Coronary artery (tissue), 2 donors: ENCODE measurements at regions not wholly inside any gene's neighbourhood (a gene's known extent, or its start where the extent isn't known, plus 50 kb on each side); places are given as distances from the start of the nearest gene placed in this dataset.

Experiments used
- DNase-seq: peaks from one replicate; pipeline ENCODE4 v3.0.0-alpha.2; 2017; ENCODE audit warnings: low spot score
- H3K27ac ChIP-seq, 2 donors: fragments of 200-600 bp; sonication (generic); one replicate each; pipeline ENCODE4 v1.5.1; 2016 to 2019
- H3K4me3 ChIP-seq: fragments of 200-600 bp; sonication (generic); 2 replicates; pipeline ENCODE4 v1.5.1; 2016; ENCODE audit warnings: mild to moderate bottlenecking, moderate library complexity
- TF ChIP-seq, protein P1 (sequence below): fragments of 200-600 bp; sonication (generic); IDR thresholded peaks from one replicate; pipeline ENCODE4 v1.5.1; 2019; ENCODE audit warnings: antibody characterized with exemption

DNA sequence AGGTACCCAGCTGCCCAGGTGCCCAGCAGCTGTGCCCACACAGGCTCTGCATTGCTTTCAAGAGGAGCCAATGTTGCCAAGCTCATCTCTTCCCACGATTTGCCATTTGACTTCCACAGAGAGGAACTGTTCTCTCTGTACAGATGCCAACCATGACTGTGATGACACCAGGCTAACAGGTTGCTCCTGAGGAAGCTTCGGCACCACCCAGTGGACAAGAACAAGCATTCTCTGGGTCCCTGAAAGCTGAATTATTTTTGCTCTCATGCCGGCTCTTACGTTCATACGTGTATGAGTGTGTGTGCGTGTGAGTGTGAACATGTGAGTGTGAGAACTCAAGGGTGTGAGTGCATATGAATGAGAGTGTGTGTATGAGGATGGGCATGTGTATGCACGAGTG, 535.2 kb downstream of the LIG4 start:
- DNase-seq, result no peak
- TF ChIP-seq, protein P1, sequence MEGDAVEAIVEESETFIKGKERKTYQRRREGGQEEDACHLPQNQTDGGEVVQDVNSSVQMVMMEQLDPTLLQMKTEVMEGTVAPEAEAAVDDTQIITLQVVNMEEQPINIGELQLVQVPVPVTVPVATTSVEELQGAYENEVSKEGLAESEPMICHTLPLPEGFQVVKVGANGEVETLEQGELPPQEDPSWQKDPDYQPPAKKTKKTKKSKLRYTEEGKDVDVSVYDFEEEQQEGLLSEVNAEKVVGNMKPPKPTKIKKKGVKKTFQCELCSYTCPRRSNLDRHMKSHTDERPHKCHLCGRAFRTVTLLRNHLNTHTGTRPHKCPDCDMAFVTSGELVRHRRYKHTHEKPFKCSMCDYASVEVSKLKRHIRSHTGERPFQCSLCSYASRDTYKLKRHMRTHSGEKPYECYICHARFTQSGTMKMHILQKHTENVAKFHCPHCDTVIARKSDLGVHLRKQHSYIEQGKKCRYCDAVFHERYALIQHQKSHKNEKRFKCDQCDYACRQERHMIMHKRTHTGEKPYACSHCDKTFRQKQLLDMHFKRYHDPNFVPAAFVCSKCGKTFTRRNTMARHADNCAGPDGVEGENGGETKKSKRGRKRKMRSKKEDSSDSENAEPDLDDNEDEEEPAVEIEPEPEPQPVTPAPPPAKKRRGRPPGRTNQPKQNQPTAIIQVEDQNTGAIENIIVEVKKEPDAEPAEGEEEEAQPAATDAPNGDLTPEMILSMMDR, result no peak
- Histone ChIP-seq H3K4me3 (no peak overlapping the region), H3K27ac (no peak overlapping the region)

DNA sequence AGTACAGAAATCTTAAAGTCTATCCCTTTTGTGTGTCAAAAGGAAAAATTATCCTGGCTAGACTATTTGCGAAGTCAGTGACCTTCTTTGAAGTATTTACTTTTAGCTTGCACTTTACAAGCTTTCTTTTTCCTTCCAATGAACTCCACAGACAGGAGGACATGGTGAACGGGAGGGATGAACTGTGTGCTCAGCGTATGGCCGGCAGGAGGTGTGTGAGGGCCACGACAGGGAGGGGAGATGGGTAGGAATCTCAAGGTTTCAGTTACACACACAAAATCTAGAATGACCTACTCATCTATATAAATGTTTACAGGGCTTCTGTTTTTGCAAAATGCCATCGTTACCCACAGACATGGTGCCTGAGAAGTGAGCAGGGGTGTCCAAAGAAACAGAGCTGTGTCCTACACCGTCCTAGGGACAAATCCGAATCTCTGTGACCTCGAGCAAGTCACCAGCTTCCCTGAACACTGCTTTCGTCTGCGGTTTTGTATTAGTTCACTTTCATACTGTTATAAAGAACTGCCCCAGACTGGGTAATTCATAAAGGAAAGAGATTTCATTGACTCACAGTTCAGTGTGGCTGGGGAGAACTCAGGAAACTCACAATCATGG, 537.2 kb downstream of the LIG4 start:
- TF ChIP-seq, protein P1, result no peak
- Histone ChIP-seq H3K27ac (no peak overlapping the region), H3K4me3 (no peak overlapping the region)
- no peak for DNase-seq

DNA sequence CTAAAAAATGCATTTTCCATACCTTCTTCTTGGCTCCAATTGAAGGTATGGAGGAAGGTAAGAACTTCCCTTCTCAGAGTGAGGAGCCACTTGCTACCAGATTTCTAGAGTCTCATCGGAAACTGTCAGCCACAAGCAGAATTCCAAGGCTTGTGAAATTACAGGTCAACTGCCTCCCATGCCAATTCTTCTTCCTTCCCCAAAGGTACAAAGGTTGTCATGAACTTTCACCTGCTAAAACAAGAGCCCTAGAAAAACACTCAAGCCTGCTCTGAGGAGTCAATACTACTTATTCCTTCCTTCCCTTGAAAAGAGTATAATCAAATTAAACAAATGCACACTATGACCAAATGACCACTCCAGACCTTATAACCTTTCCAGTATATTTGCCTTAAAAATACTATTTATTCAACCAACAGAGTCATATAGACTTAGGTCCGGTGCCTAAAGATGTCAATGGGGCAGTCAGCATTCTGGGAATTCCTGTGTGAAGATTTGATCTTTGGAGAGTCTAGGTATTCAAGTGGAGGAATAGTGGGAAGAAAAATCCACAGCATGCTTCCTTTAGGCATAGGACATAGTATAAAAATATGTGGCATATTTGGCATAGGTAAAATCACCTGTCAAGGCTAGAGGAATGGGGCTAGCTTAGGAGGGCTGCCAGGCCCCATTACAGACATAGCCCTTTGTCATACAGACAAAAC, 539.3 kb downstream of the LIG4 start:
- Histone ChIP-seq H3K27ac (no peak overlapping the region), H3K4me3 (no peak overlapping the region)
- TF ChIP-seq, protein P1, result no peak
- DNase-seq, result no peak

DNA sequence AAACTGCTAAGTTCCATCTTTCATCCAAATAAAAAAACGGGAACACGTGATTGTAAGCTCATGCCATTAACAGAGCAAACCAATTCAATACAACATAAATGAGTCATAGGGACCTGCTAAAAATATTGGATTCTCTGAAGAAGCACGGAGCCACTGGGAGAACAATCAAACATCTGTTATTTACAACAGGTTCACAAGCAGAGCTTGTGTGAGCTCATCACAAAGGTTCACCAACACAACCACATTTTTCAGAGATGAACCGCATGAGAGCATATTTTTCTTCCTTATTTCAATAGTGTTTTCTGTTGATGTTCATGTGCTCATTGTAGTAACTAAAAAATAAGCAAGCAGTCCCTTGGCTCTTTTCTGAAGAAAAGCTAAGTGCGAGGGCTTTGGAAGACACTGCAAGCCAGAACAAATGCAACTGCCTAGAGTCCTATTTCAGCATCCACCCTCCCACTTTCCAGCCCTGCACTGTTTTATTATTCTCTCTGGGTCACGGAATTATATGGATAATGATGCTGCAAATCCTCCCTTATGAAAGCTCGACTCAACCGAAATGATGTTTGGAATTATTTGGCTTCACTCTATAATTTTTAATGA, 545.8 kb downstream of the LIG4 start:
- TF ChIP-seq, protein P1, result no peak
- no peak for DNase-seq
- no peak overlapping the region for H3K27ac ChIP-seq
- H3K4me3 ChIP-seq, result no peak overlapping the region

DNA sequence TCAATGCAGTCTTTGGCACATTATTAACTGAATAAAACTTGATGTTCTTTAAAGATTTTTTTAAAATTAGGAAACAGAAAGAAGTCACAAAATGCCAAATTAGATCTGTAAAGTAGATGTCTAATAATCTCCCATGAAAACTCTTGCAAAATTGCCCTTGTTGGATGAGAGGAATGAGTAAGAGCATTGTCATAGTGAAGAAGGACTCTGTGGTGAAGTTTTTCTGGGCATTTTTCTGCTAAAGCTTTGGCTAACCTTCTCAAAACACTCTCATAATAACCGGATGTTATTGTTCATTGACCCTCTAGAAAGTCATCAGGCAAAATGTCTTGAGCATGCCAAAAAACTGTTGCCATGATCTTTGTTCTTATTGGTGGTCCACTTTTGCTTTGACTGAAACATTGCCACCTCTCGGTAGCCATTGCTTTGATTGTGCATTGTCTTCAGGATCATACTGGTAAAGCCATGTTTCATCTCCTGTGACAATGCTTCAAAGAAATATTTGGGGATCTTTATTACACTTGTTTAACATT, 549.3 kb downstream of the LIG4 start:
- TF ChIP-seq, protein P1, result no peak
- Histone ChIP-seq H3K4me3 (no peak overlapping the region), H3K27ac (no peak overlapping the region)
- DNase-seq, result no peak

DNA sequence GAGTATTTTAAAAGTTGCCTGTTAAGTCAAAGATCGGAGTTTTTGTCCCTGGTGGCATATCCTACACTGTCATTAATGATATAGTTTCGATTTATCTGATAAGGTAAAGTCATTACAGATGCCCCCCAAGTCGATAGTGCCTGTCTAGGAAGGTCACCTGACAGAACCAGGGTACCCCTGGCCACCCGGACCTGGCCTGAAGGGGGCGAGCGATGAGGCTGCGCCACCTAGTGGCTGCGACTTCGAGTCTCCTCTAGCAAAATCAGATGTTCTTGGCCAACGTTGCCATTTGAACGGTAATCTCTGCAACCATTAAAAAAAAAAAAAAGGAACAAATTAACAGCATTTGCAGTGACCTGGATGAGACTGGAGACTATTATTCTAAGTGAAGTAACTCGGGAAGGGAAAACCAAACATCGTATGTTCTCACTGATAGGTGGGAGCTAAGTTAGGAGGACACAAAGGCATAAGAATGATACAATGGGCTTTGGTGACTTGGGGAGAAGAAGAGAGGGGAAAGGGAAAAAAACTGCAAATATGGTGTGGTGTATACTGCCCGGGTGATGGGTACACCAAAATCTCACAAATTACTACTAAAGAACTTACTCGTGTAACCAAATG, 565.1 kb downstream of the LIG4 start:
- H3K4me3 ChIP-seq, result no peak overlapping the region
- TF ChIP-seq, protein P1, result peak; percentile 63
- no peak for DNase-seq
- H3K27ac ChIP-seq, result no peak overlapping the region
